Hepatocyte (in vitro differentiated cells): ENCODE measurements at regions not wholly inside any gene's neighbourhood (a gene's known extent, or its start where the extent isn't known, plus 50 kb on each side); places are given as distances from the start of the nearest gene placed in this dataset.

ENCODE experiments used
- EZH2 ChIP-seq: fragments of 200-600 bp; sonication (generic); IDR thresholded peaks from 2 replicates; pipeline ENCODE4 v1.6.1; 2016; ENCODE audit warnings: antibody characterized with exemption, mild to moderate bottlenecking, borderline replicate concordance
- EZH2phosphoT487 ChIP-seq: fragments of 200-600 bp; sonication (generic); IDR thresholded peaks from one replicate; pipeline ENCODE4 v1.6.1; 2018; ENCODE audit warnings: antibody characterized with exemption, mild to moderate bottlenecking, low read depth, moderate library complexity; ENCODE audit not compliant: unreplicated experiment, severe bottlenecking
- TF ChIP-seq, protein P1 (sequence below): fragments of 200-600 bp; sonication (generic); IDR thresholded peaks from 2 replicates; pipeline ENCODE4 v1.5.1; 2016; ENCODE audit warnings: antibody characterized with exemption, mild to moderate bottlenecking; ENCODE audit not compliant: poor library complexity

- TF ChIP-seq, protein P1, sequence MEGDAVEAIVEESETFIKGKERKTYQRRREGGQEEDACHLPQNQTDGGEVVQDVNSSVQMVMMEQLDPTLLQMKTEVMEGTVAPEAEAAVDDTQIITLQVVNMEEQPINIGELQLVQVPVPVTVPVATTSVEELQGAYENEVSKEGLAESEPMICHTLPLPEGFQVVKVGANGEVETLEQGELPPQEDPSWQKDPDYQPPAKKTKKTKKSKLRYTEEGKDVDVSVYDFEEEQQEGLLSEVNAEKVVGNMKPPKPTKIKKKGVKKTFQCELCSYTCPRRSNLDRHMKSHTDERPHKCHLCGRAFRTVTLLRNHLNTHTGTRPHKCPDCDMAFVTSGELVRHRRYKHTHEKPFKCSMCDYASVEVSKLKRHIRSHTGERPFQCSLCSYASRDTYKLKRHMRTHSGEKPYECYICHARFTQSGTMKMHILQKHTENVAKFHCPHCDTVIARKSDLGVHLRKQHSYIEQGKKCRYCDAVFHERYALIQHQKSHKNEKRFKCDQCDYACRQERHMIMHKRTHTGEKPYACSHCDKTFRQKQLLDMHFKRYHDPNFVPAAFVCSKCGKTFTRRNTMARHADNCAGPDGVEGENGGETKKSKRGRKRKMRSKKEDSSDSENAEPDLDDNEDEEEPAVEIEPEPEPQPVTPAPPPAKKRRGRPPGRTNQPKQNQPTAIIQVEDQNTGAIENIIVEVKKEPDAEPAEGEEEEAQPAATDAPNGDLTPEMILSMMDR, result no peak
- TF ChIP-seq EZH2 (no peak), EZH2phosphoT487 (no peak)
These were observed 297.6 kb downstream of the CDH10 start for GRCh38 chr5:24347158-24347557.
